ENCODE measurements at regions not wholly inside any gene's neighbourhood (a gene's known extent, or its start where the extent isn't known, plus 50 kb on each side); places are given as distances from the start of the nearest gene placed in this dataset.

GRCh38 chr2:128978212-128978611 lies 659.5 kb upstream of the HS6ST1 start:
- no peak for DNase-seq

- no peak for DNase-seq
These were observed 660.5 kb upstream of the HS6ST1 start for GRCh38 chr2:128979182-128979581.

- DNase-seq: no peak
These were observed 661.8 kb upstream of the HS6ST1 start for GRCh38 chr2:128980475-128980874.

- DNase-seq: no peak
These were observed 662.7 kb upstream of the HS6ST1 start for GRCh38 chr2:128981353-128981752.

GRCh38 chr2:128982001-128982400 lies 663.3 kb upstream of the HS6ST1 start:
- DNase-seq: no peak

GRCh38 chr2:128982670-128983069 lies 664.0 kb upstream of the HS6ST1 start:
- no peak for DNase-seq

- no peak for DNase-seq
These were observed 664.4 kb upstream of the HS6ST1 start for GRCh38 chr2:128983094-128983493.

- no peak for DNase-seq
These were observed 665.4 kb upstream of the HS6ST1 start for GRCh38 chr2:128984081-128984480.

- no peak for DNase-seq
These were observed 666.2 kb upstream of the HS6ST1 start for GRCh38 chr2:128984855-128985254.

GRCh38 chr2:128986026-128986715 lies 667.5 kb upstream of the HS6ST1 start:
- DNase-seq: no peak

GRCh38 chr2:128986867-128987268 lies 668.2 kb upstream of the HS6ST1 start:
- no peak for DNase-seq

- DNase-seq: no peak
These were observed 669.7 kb upstream of the HS6ST1 start for GRCh38 chr2:128988326-128988725.

GRCh38 chr2:128988967-128989366 lies 670.3 kb upstream of the HS6ST1 start:
- DNase-seq: no peak

- DNase-seq: no peak
These were observed 676.4 kb upstream of the HS6ST1 start for GRCh38 chr2:128995086-128995485.

GRCh38 chr2:128996078-128996477 lies 677.4 kb upstream of the HS6ST1 start:
- DNase-seq: no peak

GRCh38 chr2:128997166-128997866 lies 678.6 kb upstream of the HS6ST1 start:
- DNase-seq: no peak

- DNase-seq: no peak
These were observed 683.3 kb upstream of the HS6ST1 start for GRCh38 chr2:129001926-129002325.

- DNase-seq: no peak
These were observed 684.1 kb upstream of the HS6ST1 start for GRCh38 chr2:129002751-129003150.

- no peak for DNase-seq
These were observed 685.8 kb upstream of the HS6ST1 start for GRCh38 chr2:129004485-129004884.

- DNase-seq: no peak
These were observed 686.3 kb upstream of the HS6ST1 start for GRCh38 chr2:129004940-129005490.

GRCh38 chr2:129006135-129006886 lies 687.6 kb upstream of the HS6ST1 start:
- DNase-seq: no peak

GRCh38 chr2:129006901-129007300 lies 688.2 kb upstream of the HS6ST1 start:
- no peak for DNase-seq

GRCh38 chr2:129008055-129008880 lies 689.6 kb upstream of the HS6ST1 start:
- DNase-seq: no peak

Measured in CD4-positive, alpha-beta T cell treated with Interleukin-15 for 1 hour (primary cell).